ENCODE measurements at regions not wholly inside any gene's neighbourhood (a gene's known extent, or its start where the extent isn't known, plus 50 kb on each side); places are given as distances from the start of the nearest gene placed in this dataset.
"Not testable (repeated sequence)": the region's sequence is repeated elsewhere in the genome, so short reads cannot be mapped to it uniquely, and the experiment has no call there.

DNA sequence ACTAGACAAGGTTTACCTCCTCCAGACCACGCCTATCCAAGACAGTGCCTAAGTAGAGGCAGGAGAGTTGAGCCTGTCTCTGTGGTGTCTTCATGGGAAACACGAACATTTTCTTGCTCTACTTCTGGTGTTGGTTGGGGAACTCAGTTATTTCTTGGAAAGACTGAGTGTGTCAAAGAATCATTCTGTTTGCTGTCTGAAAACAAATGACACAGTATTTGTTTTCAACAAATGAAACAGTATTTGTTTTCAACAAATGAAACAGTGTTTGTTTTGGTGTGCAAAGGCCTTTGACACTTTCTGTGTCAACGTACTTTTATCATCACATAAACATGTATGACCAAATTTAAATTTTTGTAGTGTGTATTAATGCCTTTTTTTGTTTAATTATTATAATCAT, 416.5 kb upstream of the NPAP1 start:
- TF ChIP-seq, protein P1, sequence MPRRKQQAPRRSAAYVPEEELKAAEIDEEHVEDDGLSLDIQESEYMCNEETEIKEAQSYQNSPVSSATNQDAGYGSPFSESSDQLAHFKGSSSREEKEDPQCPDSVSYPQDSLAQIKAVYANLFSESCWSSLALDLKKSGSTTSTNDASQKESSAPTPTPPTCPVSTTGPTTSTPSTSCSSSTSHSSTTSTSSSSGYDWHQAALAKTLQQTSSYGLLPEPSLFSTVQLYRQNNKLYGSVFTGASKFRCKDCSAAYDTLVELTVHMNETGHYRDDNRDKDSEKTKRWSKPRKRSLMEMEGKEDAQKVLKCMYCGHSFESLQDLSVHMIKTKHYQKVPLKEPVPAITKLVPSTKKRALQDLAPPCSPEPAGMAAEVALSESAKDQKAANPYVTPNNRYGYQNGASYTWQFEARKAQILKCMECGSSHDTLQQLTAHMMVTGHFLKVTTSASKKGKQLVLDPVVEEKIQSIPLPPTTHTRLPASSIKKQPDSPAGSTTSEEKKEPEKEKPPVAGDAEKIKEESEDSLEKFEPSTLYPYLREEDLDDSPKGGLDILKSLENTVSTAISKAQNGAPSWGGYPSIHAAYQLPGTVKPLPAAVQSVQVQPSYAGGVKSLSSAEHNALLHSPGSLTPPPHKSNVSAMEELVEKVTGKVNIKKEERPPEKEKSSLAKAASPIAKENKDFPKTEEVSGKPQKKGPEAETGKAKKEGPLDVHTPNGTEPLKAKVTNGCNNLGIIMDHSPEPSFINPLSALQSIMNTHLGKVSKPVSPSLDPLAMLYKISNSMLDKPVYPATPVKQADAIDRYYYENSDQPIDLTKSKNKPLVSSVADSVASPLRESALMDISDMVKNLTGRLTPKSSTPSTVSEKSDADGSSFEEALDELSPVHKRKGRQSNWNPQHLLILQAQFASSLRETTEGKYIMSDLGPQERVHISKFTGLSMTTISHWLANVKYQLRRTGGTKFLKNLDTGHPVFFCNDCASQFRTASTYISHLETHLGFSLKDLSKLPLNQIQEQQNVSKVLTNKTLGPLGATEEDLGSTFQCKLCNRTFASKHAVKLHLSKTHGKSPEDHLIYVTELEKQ (tag by site-specific recombination; IDR thresholded peaks at IDR 0.05; ENCODE audit: borderline replicate concordance) = not testable (repeated sequence)
- not testable (repeated sequence) for TF ChIP-seq ZNF274 (IDR thresholded peaks at IDR 0.05; ENCODE audit: low read length); ZNF274 (tag by site-specific recombination; IDR thresholded peaks at IDR 0.05; ENCODE audit: borderline replicate concordance)
- TF ChIP-seq, protein P2, sequence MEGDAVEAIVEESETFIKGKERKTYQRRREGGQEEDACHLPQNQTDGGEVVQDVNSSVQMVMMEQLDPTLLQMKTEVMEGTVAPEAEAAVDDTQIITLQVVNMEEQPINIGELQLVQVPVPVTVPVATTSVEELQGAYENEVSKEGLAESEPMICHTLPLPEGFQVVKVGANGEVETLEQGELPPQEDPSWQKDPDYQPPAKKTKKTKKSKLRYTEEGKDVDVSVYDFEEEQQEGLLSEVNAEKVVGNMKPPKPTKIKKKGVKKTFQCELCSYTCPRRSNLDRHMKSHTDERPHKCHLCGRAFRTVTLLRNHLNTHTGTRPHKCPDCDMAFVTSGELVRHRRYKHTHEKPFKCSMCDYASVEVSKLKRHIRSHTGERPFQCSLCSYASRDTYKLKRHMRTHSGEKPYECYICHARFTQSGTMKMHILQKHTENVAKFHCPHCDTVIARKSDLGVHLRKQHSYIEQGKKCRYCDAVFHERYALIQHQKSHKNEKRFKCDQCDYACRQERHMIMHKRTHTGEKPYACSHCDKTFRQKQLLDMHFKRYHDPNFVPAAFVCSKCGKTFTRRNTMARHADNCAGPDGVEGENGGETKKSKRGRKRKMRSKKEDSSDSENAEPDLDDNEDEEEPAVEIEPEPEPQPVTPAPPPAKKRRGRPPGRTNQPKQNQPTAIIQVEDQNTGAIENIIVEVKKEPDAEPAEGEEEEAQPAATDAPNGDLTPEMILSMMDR (tag by site-specific recombination; IDR thresholded peaks at IDR 0.05) = not testable (repeated sequence)
- TF ChIP-seq, protein P3, sequence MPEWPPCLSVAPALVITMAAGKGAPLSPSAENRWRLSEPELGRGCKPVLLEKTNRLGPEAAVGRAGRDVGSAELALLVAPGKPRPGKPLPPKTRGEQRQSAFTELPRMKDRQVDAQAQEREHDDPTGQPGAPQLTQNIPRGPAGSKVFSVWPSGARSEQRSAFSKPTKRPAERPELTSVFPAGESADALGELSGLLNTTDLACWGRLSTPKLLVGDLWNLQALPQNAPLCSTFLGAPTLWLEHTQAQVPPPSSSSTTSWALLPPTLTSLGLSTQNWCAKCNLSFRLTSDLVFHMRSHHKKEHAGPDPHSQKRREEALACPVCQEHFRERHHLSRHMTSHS (tag by site-specific recombination; IDR thresholded peaks at IDR 0.05) = not testable (repeated sequence)
- TF ChIP-seq, protein P4, sequence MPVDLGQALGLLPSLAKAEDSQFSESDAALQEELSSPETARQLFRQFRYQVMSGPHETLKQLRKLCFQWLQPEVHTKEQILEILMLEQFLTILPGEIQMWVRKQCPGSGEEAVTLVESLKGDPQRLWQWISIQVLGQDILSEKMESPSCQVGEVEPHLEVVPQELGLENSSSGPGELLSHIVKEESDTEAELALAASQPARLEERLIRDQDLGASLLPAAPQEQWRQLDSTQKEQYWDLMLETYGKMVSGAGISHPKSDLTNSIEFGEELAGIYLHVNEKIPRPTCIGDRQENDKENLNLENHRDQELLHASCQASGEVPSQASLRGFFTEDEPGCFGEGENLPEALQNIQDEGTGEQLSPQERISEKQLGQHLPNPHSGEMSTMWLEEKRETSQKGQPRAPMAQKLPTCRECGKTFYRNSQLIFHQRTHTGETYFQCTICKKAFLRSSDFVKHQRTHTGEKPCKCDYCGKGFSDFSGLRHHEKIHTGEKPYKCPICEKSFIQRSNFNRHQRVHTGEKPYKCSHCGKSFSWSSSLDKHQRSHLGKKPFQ (tag by site-specific recombination; IDR thresholded peaks at IDR 0.05) = not testable (repeated sequence)

All from HEK293 (cell line).